AG04449 (cell line): ENCODE measurements at regions not wholly inside any gene's neighbourhood (a gene's known extent, or its start where the extent isn't known, plus 50 kb on each side); places are given as distances from the start of the nearest gene placed in this dataset.

Experiments
- CTCF ChIA-PET: fragments of 350-600 bp; formaldehyde crosslinking; extraction: SDS; loops from one replicate; lab custom pipeline; 2021; ENCODE audit warnings: antibody characterized with exemption; lab: Yijun Ruan, JAX
- POLR2A ChIA-PET: fragments of 400-600, 350-600 bp; formaldehyde crosslinking; extraction: SDS; loops from one replicate; lab custom pipeline; 2020; ENCODE audit warnings: antibody characterized with exemption, inconsistent platforms; lab: Yijun Ruan, JAX
- DNase-seq: peaks from one replicate; pipeline ENCODE4 v3.0.0-alpha.2; 2010; ENCODE audit warnings: low read depth, low spot score
- H3K4me3 ChIP-seq: 2 replicates; pipeline ENCODE4 v1.5.1; 2011; ENCODE audit warnings: low read depth, mild to moderate bottlenecking, control low read depth, low read length
- CTCF ChIP-seq: IDR thresholded peaks from one replicate; pipeline ENCODE4 v1.5.1; 2011; ENCODE audit warnings: mild to moderate bottlenecking, moderate library complexity, low read length, control low read depth, inconsistent platforms; ENCODE audit not compliant: insufficient read depth; ENCODE audit errors: missing control alignments

DNA sequence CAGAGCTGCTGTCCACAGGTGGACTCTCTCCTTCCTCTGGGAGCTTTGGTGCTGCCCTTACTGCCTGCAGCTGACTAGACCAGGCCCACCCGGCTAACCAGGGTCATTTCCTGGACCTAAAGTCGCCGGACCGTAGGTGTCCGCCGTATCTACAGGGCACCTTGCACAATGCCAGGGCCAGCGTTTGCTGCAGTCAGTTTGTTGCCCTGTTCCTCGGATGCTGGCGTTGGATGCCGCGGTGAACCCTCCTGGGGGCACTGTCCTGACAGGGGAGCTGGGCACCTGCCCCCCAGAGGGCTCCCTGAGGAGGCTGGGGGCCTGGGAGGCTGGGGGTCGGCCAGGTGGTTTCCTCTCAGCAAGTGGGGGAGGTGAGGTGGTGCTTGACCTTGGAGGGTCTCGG lies 96.6 kb downstream of the UNCX start:
- no peak overlapping the region for H3K4me3 ChIP-seq
- no peak for DNase-seq
- CTCF ChIA-PET: no interaction called here
- no peak for TF ChIP-seq CTCF
- POLR2A ChIA-PET: no interaction called here

GRCh38 chr7:1329966-1330800 lies 97.5 kb downstream of the UNCX start:
- no peak overlapping the region for H3K4me3 ChIP-seq
- TF ChIP-seq CTCF: no peak
- CTCF ChIA-PET: no interaction called here
- POLR2A ChIA-PET: no interaction called here
- DNase-seq: no peak

GRCh38 chr7:1330801-1331425 lies 98.2 kb downstream of the UNCX start:
- no peak for DNase-seq
- ChIA-PET CTCF (no interaction called here), POLR2A (no interaction called here)
- no peak for TF ChIP-seq CTCF
- H3K4me3 ChIP-seq: no peak overlapping the region

GRCh38 chr7:1331561-1332467 lies 99.1 kb downstream of the UNCX start:
- H3K4me3 ChIP-seq: no peak overlapping the region
- no peak for TF ChIP-seq CTCF
- no peak for DNase-seq
- ChIA-PET POLR2A (no interaction called here), CTCF (interaction anchor here (0.7 kb wide), 1 partner anchor 380 kb away, joined by 3 read pairs; no protein-coding TSS in a partner anchor)

DNA sequence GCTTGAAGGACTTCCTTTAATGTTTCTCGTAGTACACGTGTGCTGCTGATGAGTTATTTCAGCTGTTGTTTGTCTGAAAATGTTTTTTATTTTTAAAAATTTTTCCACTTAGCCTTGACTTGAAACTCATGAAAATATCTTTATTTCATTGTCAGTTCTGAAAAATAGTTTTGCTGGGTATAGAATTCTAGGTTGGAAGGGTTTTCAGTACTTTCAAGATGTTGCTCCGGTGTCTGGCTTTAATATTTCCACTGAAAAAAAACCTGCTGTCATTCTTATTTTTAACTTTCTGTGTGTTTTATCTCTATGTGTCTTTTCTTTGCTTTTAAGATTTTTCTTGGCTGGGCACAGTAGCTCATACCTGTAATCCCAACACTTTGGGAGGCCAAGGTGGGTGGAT lies 103.8 kb downstream of the UNCX start:
- DNase-seq: no peak
- no peak for TF ChIP-seq CTCF
- ChIA-PET POLR2A (no interaction called here), CTCF (interaction anchor here (1.0 kb wide), 1 partner anchor 32 kb away, joined by 3 read pairs; no protein-coding TSS in a partner anchor)
- H3K4me3 ChIP-seq: no peak overlapping the region
